NCI-H82 treated with DMSO at 0.1 percent for 48 hours (cell line): ENCODE measurements at regions not wholly inside any gene's neighbourhood (a gene's known extent, or its start where the extent isn't known, plus 50 kb on each side); places are given as distances from the start of the nearest gene placed in this dataset.
A peak's percentile ranks its signal among the peaks of the same experiment; 100 is the strongest.

Experiments used
- DNase-seq: peaks from one replicate; lab custom pipeline; 2025; ENCODE audit not compliant: unreplicated experiment; lab: John Stamatoyannopoulos, UW

DNA sequence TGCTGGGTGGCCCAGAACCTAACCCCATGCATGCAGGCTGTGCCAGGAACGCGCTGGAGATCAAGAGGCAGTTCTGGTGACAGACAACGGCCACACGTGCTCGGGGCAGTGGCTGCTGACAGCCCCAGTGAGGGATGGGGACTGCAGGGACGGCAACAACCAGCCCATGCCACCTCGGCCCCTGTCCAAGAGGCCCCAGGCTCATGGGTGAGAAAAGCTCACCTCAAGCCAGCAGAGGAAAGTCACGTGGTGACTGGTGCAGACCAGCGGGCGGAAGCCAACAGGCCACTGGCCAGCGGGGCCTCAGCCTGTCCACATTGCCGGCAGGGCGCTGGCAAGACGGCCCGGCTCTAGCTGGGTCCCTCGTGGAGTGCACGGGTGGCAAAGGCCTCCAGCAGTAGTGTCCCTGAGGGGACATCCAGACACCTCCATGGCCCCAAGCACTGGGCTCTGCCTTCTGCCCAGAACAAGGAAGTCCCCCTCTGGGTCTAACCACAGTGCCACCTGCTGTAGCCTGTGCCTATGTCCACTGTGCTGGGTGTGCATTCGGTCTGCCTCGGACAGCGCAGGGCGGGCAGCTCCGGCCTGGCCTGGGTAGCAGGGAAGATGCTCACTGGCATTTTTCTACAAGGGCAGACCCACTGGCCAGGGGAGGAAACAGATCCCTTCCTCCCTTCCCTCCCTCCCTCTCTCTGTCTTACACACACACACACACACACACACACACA lies 134.1 kb downstream of the NCOR2 start:
- no peak for DNase-seq

DNA sequence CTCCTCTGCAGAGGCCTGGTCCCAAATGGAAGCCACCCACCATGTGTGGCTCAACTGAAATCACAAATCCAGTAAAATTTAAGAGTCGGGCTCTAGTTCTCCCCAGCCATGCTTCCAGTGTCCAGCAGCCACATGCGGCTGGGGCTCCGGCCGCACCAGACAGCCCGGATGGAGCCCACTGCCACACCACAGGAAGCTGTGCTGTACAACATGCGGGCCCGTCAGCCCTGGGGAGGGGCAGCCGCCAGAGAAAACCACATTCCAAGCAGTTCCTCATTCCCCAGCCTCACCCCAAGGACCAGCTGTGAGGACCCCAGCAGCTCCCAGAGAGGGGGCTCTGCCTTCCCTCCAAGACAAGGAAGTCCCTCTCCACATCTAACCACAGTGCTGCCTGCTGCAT lies 135.0 kb downstream of the NCOR2 start:
- DNase-seq = no peak

DNA sequence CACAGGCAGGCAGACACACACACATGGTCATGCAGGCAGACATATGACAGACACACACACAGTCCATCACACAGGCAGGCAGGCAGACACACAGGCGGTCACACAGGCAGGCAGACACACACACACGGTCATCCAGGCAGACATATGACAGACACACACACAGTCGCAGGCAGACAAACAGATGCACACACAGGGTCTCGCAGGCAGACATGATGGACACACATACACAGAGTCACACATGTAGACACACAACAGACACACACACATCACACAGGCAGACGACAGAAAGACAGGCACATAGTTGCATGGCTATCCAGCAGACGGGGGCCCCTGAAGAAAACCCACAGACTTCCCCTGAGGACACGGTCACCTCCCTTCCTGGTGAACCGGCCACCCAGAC lies 135.4 kb downstream of the NCOR2 start:
- DNase-seq = no peak

GRCh38 chr12:124430491-124430890 lies 135.6 kb downstream of the RFLNA start:
- DNase-seq = no peak

DNA sequence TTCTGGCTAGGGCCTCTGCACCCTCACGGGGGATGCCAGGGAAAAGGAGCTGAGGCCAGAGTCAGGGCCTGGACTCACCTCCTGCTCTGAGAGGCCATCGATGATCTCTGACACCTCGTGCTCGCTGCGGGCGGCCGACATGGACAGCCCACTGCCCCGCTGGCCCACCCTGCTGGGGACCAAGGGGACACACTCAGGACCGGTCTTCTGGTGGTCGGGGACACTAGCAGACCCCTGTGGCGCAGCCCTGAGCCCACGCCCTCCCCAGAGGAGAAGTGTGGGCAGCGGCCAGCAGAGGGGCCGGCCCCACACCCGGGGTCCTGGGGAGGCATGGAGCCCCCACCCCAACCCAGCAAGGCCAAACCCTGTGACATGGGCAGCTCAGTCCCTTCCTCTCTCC lies 134.6 kb downstream of the RFLNA start:
- DNase-seq = no peak

DNA sequence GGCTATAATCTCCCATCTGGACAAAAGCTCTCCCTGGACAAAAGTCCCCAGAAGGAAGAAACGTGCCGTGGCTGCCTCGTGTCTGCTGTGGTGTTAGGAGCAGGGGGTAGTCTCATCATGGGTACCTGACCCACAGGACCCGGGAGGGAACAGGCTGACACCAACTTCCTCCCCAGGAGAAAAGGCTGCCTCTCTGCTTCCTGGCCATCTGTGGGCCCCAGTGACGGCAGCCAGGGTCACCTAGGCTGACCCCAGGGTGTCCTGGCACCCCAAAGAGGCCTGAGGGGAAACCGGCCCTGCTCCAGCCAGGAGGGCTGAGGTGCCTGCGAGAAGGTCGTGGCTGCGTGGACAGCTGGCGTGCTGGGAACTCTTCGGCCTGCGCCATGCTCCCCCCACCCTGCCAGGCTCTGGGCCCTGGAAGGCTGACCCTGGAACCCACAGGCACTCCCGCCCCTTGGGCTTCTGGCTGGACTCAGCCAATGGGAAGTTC lies 133.9 kb downstream of the RFLNA start:
- DNase-seq = no peak

DNA sequence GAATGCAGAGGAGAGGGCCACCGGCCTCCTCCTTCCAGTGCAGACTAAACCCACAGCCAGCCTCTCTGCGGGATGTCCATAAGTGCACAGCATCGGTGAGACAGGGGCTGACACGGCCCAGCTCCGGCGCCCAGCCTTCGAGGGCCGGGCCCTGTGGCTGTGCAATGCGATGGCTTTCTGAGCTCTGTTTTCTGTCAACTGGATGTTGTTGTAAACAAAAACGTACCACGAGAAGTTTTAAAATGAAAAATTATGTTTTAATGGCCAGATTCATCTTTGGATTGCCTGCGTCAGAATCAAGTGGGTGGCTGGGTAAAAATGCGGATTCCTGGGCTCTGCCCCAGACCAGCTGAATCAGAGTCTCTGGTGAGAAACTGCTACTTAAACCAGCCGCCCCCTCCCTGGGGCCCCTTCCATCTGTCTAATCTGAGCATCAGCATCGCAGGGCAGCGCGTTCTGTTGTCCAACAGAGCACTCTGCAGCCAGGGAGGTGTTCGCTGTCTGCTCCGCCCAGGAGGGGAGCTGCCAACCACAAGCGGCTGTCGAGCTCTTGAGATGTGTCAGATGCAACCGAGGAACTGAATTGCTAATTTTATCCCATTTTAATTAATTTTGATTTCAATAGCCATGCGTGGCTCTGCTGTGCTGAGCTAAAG lies 133.4 kb downstream of the RFLNA start:
- peak; percentile 93 for DNase-seq

GRCh38 chr12:124426594-124427555 lies 132.0 kb downstream of the RFLNA start:
- DNase-seq = peak; percentile 80

GRCh38 chr12:124425667-124426066 lies 130.8 kb downstream of the RFLNA start:
- DNase-seq = no peak

DNA sequence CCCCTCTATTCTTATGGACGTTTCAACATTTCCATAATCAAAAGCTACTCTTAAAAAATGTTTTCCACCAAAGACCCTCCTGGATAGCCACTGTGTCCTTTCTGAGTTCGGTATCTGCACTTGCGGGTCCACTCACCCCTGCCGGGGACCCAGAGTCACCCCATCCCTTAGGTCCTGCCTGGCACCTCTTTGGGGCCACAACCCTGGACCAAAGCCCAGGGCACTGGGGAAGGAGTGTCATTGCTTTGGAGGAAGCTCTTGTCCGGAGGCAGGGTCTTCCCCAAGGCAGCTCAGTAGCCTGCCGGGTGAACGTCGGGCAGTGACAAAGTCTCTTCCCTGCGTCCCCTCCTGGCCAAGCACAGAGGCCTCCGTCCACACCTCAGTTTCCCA lies 129.6 kb downstream of the RFLNA start:
- no peak for DNase-seq

GRCh38 chr12:124423761-124424515 lies 129.0 kb downstream of the RFLNA start:
- DNase-seq = no peak

DNA sequence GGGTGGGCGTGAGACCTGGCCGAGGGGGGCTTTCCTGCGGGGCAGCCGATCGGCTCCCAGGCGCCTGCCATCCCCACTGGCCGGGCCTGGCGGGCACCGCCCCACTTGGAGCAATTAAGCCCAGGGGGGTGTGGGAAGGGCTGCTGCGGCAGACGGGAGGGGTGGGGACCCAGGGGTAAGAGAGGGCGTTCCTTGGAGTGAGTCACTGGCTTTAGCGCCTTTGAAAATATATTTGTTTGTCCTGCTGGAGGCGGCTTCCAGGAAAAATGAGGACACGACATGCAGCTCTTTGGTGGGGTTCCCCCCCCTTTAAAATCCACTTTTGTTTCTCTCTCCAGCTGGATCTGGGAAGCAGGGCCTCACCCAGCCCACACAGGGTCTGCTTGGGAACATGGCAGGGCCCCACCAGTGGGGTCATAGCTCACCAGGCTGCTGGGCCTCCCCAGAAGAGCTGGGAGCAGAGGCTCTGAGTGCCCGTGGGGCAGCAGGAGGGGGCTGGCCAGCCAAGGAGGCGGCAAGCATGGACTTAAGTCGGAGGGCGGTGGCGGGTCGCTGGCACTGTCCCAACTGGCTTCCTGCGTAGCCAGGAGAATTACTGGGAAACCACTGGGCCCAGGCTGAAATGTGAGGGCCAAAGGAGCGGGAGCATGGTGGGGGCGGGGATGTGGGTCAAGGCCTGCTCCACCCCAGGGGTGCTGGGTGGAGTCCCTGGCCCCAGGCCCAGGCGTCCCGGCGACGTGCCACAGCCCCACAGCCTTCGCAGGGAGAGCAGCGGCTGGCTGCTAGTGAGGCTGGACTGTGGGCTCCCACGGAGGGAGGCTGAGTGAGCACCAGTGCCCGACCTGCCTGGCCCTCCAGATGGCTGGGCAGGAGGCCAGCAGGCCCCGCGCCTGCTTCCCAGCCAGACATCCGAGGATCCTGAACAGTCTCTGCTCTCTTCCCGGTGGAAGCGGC lies 128.0 kb downstream of the RFLNA start:
- peak; percentile 57 for DNase-seq

- peak; percentile 70 for DNase-seq
Measured at GRCh38 chr12:124422142-124422569, 127.3 kb downstream of the RFLNA start.

DNA sequence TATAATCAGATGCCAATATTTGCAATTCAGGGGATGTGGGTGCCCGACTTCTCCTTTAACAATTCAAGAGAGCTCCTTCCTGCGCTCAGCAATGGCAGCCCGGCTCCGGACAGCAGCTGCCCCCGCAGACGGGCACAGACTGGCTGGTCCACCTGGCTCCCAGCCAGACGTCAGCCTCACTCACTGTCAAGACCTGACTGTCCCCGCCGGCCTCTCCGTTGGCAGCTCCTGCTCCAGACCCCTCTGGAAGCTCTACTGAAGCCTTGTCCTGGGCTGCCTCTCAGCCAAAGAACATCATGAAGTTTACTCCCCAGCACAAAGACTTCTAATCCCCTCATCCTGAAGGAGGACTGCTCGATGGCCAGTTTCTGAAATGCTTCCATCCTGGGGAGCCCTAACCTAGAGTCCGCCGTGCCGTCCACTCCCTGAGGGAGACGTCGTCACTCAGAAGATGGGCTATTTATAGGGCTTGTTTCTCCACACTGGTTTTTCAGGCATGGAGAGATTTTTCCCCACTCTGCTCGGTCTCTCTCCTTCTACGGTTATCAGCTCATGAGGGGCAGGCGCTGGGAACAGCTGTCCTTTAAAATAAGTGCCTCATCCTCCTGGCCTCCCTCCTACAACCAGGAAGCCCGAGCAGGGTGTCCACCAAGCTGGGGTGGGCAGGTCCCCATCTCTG lies 126.2 kb downstream of the RFLNA start:
- DNase-seq = no peak

DNA sequence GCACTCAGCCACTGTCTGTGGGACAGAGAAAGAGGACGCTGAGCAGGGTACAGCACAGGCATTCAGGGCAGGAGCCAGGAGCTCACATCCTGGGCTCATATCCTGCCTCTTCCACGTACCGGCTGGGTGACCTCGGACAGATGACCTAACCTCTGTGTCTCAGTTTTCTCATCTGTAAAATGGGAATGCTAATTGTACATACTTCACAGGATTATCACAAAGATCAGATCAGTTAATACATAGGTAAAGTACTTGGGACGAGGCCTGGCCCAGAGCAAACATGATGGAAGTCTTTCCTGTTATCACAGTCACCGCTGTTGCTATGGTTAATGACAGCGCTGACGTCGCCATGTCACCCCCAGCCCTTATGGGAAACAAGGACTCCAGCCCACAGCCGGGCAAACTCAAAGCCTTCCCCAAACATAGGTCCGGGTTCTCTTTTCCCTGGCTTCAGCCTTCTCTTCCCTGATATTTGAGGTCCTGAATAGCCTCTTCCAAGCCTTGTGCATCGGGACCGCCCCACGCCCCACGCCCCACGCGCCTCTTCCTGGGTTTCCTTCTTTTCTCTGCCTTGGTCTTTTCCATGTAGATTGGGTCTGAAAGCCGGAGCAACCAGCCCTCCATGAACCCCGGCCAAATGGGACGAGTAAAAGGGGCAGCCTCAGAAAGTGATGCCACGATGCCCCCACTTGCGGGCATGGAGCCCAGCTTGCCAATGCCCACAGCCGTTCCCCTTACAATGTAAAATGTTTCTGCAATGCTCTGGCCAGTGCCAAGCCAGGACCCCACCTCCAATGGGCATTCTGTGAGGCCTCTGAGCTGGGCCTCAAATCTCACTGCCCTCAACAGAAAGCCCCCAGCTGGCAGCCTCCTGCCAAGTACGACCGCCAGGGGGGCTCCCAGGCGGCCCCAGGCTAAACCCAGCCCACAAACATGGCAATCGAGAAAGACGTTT lies 125.4 kb downstream of the RFLNA start:
- no peak for DNase-seq

DNA sequence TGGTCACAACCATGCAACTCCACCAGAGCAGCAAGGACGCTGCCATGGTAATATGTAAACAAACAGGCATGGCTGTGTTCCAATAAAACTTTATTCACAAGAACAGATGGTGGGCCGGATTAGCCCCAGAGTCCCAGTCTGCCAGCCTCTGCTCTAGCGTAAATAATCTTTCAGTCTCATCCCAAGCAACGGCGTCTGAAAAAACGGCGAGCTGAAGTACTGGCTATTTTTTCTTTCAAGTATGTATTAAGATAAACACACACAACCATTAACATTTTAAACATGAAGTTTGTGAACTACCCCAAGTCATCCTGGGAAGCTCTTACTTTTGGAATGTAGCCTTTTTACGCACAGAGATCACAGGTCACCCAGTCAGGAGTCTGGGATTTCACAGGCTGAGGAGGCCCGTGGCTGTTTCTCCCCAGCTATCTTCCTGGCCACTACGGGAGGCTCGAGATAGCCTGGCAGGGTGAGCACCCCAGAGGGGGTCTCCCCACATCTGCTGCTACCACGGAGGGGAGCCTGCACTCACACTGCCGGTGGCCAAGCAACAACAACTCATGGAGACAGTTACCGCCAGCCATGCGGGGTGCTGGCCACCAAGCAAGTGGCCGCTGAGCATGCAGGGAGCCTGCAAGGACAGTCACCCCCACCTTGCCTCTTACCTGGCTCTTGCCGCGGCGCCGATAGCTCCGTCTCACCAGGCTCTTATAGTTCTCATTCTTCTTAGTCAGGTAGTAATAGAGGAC lies 124.6 kb downstream of the RFLNA start:
- peak; percentile 79 for DNase-seq

- no peak for DNase-seq
Measured at GRCh38 chr12:124418791-124419190, 123.9 kb downstream of the RFLNA start.
